ENCODE measurements at regions not wholly inside any gene's neighbourhood (a gene's known extent, or its start where the extent isn't known, plus 50 kb on each side); places are given as distances from the start of the nearest gene placed in this dataset.

GRCh38 chr2:60294901-60295635, 258.4 kb downstream of the BCL11A start:
- no peak for TF ChIP-seq POLR2A (IDR thresholded peaks at IDR 0.05)
- H3K27ac ChIP-seq: peak overlapping the region; percentile 68 to 73
- intact Hi-C loops (cut with DNase I; ENCODE audit: low total_unique reads): no loop called here
- DNase-seq (ENCODE audit: low spot score in 2 of 2): peak in 1 of 2 donors; percentile 26
- peaks cover 0 to 3% of the 10 kb centered on the region in 2 donors for H3K9me3 ChIP-seq
- H3K4me3 ChIP-seq: peak overlapping the region in 1 of 3 donors; percentile 29
- no peaks in the 10 kb centered on the region for H3K36me3 ChIP-seq
- H3K27me3 ChIP-seq: no peaks in the 10 kb centered on the region
- no peaks in the 10 kb centered on the region for H3K4me1 ChIP-seq

- TF ChIP-seq POLR2A (IDR thresholded peaks at IDR 0.05): no peak
- TF ChIP-seq CTCF (IDR thresholded peaks at IDR 0.05): no peak
- TF ChIP-seq POLR2AphosphoS5 (IDR thresholded peaks at IDR 0.05): no peak
- DNase-seq (ENCODE audit: low spot score in 2 of 2): no peak
- Histone ChIP-seq H3K27me3 (no peaks in the 10 kb centered on the region), H3K4me3 (no peak overlapping the region), H3K27ac (no peak overlapping the region), H3K9me3 (peaks cover 0 to 3% of the 10 kb centered on the region in 2 donors), H3K36me3 (no peaks in the 10 kb centered on the region), H3K4me1 (peaks cover 0 to 4% of the 10 kb centered on the region in 2 donors)
- intact Hi-C loops (cut with DNase I; ENCODE audit: low total_unique reads): no loop called here
Observed at GRCh38 chr2:60292242-60292641, 261.2 kb downstream of the BCL11A start.

GRCh38 chr2:60290509-60290908, 262.9 kb downstream of the BCL11A start:
- intact Hi-C loops (cut with DNase I; ENCODE audit: low total_unique reads): no loop called here

GRCh38 chr2:60285626-60286316, 267.7 kb downstream of the BCL11A start:
- TF ChIP-seq POLR2A (IDR thresholded peaks at IDR 0.05): no peak
- TF ChIP-seq POLR2AphosphoS5 (IDR thresholded peaks at IDR 0.05): peak in 1 of 3 donors; percentile 15
- Histone ChIP-seq H3K36me3 (no peaks in the 10 kb centered on the region), H3K4me3 (no peak overlapping the region), H3K27me3 (no peaks in the 10 kb centered on the region), H3K9me3 (no peaks in the 10 kb centered on the region), H3K27ac (peak overlapping the region; percentile 73 to 83), H3K4me1 (peaks cover 0 to 4% of the 10 kb centered on the region in 2 donors)
- intact Hi-C loops (cut with DNase I; ENCODE audit: low total_unique reads): no loop called here
- DNase-seq (ENCODE audit: low spot score in 2 of 2): peak in 1 of 2 donors; percentile 81

More at GRCh38 chr2:60290509-60290908, 262.9 kb downstream of the BCL11A start:
- peaks cover 0 to 3% of the 10 kb centered on the region in 2 donors for H3K9me3 ChIP-seq
- H3K27me3 ChIP-seq: no peaks in the 10 kb centered on the region
- H3K27ac ChIP-seq: no peak overlapping the region
- no peaks in the 10 kb centered on the region for H3K36me3 ChIP-seq
- H3K4me3 ChIP-seq: no peak overlapping the region
- H3K4me1 ChIP-seq: peaks cover 0 to 4% of the 10 kb centered on the region in 2 donors
- no peak for TF ChIP-seq POLR2A (IDR thresholded peaks at IDR 0.05)
- TF ChIP-seq CTCF (IDR thresholded peaks at IDR 0.05): no peak
- TF ChIP-seq POLR2AphosphoS5 (IDR thresholded peaks at IDR 0.05): no peak
- DNase-seq (ENCODE audit: low spot score in 2 of 2): no peak

- no peaks in the 10 kb centered on the region for H3K27me3 ChIP-seq
- H3K9me3 ChIP-seq: no peaks in the 10 kb centered on the region
- H3K4me3 ChIP-seq: no peak overlapping the region
- no peaks in the 10 kb centered on the region for H3K36me3 ChIP-seq
- intact Hi-C loops (cut with DNase I; ENCODE audit: low total_unique reads): no loop called here
- DNase-seq (ENCODE audit: low spot score in 2 of 2): no peak
- H3K27ac ChIP-seq: no peak overlapping the region
- TF ChIP-seq POLR2A (IDR thresholded peaks at IDR 0.05): no peak
- TF ChIP-seq CTCF (IDR thresholded peaks at IDR 0.05): no peak
- TF ChIP-seq POLR2AphosphoS5 (IDR thresholded peaks at IDR 0.05): no peak
- peaks cover 0 to 4% of the 10 kb centered on the region in 2 donors for H3K4me1 ChIP-seq
Observed at GRCh38 chr2:60283626-60284025, 269.8 kb downstream of the BCL11A start.

- Histone ChIP-seq H3K4me3 (no peak overlapping the region), H3K27ac (no peak overlapping the region), H3K9me3 (no peaks in the 10 kb centered on the region), H3K36me3 (no peaks in the 10 kb centered on the region), H3K27me3 (no peaks in the 10 kb centered on the region), H3K4me1 (peaks cover 0 to 3% of the 10 kb centered on the region in 2 donors)
- no peak for TF ChIP-seq POLR2A (IDR thresholded peaks at IDR 0.05)
- TF ChIP-seq POLR2AphosphoS5 (IDR thresholded peaks at IDR 0.05): no peak
- no peak for TF ChIP-seq CTCF (IDR thresholded peaks at IDR 0.05)
- intact Hi-C loops (cut with DNase I; ENCODE audit: low total_unique reads): no loop called here
- no peak for DNase-seq (ENCODE audit: low spot score in 2 of 2)
Observed at GRCh38 chr2:60282886-60283285, 270.6 kb downstream of the BCL11A start.
